ENCODE measurements at regions not wholly inside any gene's neighbourhood (a gene's known extent, or its start where the extent isn't known, plus 50 kb on each side); places are given as distances from the start of the nearest gene placed in this dataset.
"Not testable (repeated sequence)": the region's sequence is repeated elsewhere in the genome, so short reads cannot be mapped to it uniquely, and the experiment has no call there.

DNA sequence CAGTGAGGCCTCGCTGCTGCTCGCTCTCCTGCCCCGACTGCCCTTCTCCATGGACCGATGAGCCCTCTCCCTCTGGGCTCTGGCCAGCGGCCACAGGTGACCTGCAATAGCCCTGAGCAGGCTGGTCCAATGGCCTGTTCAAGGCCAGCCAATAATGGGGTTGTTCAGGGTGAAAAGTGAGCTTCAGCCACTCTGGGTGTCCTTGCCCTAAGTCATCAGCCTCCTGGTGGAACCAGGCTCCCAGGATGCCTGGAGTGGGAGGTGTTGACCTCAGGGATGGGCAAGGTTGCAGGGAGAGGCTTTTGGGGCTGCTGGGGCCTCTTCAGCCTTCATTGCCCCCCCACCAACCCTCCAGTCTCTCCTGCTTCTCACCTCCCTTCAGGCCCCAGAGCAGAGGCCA, 79.7 kb downstream of the RFLNA start:
- no peak overlapping the region for H3K56ac ChIP-seq (ENCODE audit: low read length)
- no peaks in the 10 kb centered on the region for H3K79me1 ChIP-seq (ENCODE audit: low read length)

DNA sequence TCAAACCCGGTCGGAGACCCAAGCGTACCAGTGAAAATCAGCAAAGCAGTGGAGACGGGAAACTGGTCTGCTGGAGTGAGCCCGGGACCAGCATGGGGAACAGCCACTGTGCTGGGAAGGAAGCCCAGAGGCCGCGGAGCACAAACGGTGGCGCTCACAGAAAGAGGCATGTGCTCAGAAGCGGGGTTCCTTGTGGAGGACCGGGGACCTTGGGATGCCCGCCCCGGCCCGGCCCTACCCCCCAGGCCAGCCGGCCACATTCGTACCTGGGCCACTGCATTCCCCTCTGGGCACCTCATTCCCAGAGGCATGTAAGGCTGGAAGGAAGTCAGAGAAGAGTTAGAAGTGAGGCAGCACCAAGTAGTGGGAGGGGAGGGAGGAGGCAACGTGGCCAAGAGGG, 79.3 kb downstream of the RFLNA start:
- H3K4me2 ChIP-seq (ENCODE audit: low read length): no peak overlapping the region
- no peak overlapping the region for H3K4me3 ChIP-seq (ENCODE audit: low read length)
- H3K79me2 ChIP-seq (ENCODE audit: control insufficient read depth, insufficient read depth, low read length): no peaks in the 10 kb centered on the region
- H2BK5ac ChIP-seq (ENCODE audit: low read length): no peak overlapping the region
- no peak overlapping the region for H3K23ac ChIP-seq (ENCODE audit: low read length)
- H4K5ac ChIP-seq (ENCODE audit: low read length): no peak overlapping the region
- DNase-seq: no peak
- no peaks in the 10 kb centered on the region for H3K79me1 ChIP-seq (ENCODE audit: low read length)
- no peak overlapping the region for H2BK120ac ChIP-seq (ENCODE audit: low read depth, low read length)
- H3K18ac ChIP-seq (ENCODE audit: low read length): no peak overlapping the region
- H3K36me3 ChIP-seq (ENCODE audit: control insufficient read depth, insufficient read depth, low read length): peaks cover 5% of the 10 kb centered on the region
- no peaks in the 10 kb centered on the region for H3K27me3 ChIP-seq (ENCODE audit: insufficient read depth, low read length, poor library complexity)
- no peak overlapping the region for H2AK5ac ChIP-seq (ENCODE audit: low read length)
- no CpG with 5 or more reads among the region's 17 CpGs for WGBS (ENCODE audit: extremely low coverage, insufficient coverage, low lambda C conversion rate)
- no peaks in the 10 kb centered on the region for H3K4me1 ChIP-seq (ENCODE audit: control insufficient read depth, low read depth, low read length)
- no peak overlapping the region for H2BK15ac ChIP-seq (replicated peaks; ENCODE audit: low read depth)
- H3K27ac ChIP-seq (ENCODE audit: low read depth, low read length): no peak overlapping the region
- H3K4ac ChIP-seq (ENCODE audit: low read depth, low read length): no peak overlapping the region
- no peak overlapping the region for H4K8ac ChIP-seq (ENCODE audit: low read depth, low read length)
- H3K9ac ChIP-seq (ENCODE audit: low read length): no peak overlapping the region
- no peak overlapping the region for H3K56ac ChIP-seq (ENCODE audit: low read length)

More for the DNA sequence above, 79.7 kb downstream of the RFLNA start:
- H4K5ac ChIP-seq (ENCODE audit: low read length): no peak overlapping the region
- no peaks in the 10 kb centered on the region for H3K4me1 ChIP-seq (ENCODE audit: control insufficient read depth, low read depth, low read length)
- H3K4me3 ChIP-seq (ENCODE audit: low read length): no peak overlapping the region
- H3K4ac ChIP-seq (ENCODE audit: low read depth, low read length): no peak overlapping the region
- H3K36me3 ChIP-seq (ENCODE audit: control insufficient read depth, insufficient read depth, low read length): peaks cover 5% of the 10 kb centered on the region
- H2BK120ac ChIP-seq (ENCODE audit: low read depth, low read length): no peak overlapping the region
- H3K9ac ChIP-seq (ENCODE audit: low read length): no peak overlapping the region
- no peak overlapping the region for H3K18ac ChIP-seq (ENCODE audit: low read length)
- no peak overlapping the region for H2BK15ac ChIP-seq (replicated peaks; ENCODE audit: low read depth)
- no peak overlapping the region for H2BK5ac ChIP-seq (ENCODE audit: low read length)
- no peaks in the 10 kb centered on the region for H3K79me2 ChIP-seq (ENCODE audit: control insufficient read depth, insufficient read depth, low read length)
- H3K27ac ChIP-seq (ENCODE audit: low read depth, low read length): no peak overlapping the region
- no peak for DNase-seq
- H4K8ac ChIP-seq (ENCODE audit: low read depth, low read length): no peak overlapping the region
- no peak overlapping the region for H3K4me2 ChIP-seq (ENCODE audit: low read length)
- no peak overlapping the region for H3K23ac ChIP-seq (ENCODE audit: low read length)
- no peak overlapping the region for H2AK5ac ChIP-seq (ENCODE audit: low read length)
- H3K27me3 ChIP-seq (ENCODE audit: insufficient read depth, low read length, poor library complexity): no peaks in the 10 kb centered on the region
- no CpG with 5 or more reads among the region's 5 CpGs for WGBS (ENCODE audit: extremely low coverage, insufficient coverage, low lambda C conversion rate)

DNA sequence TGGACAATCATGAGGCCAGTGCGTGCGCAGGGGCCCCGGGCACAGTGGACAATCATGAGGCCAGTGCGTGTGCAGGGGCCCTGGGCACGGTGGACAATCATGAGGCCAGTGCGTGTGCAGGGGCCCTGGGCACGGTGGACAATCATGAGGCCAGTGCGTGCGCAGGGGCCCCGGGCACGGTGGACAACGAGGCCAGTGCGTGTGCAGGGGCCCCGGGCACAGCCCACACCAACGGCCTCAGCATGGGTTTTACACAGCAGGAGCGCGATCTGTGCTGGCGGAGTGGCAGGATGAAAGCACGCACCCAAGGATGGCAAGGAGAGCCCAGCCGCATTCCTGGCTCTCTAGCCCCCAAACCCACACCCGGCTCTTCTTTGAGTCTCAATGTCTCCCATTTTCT, 78.8 kb downstream of the RFLNA start:
- not testable (repeated sequence) for H3K27ac ChIP-seq (ENCODE audit: low read depth, low read length); H3K27me3 ChIP-seq (ENCODE audit: insufficient read depth, low read length, poor library complexity); H3K23ac ChIP-seq (ENCODE audit: low read length); H2BK15ac ChIP-seq (replicated peaks; ENCODE audit: low read depth); H3K79me2 ChIP-seq (ENCODE audit: control insufficient read depth, insufficient read depth, low read length); H3K4ac ChIP-seq (ENCODE audit: low read depth, low read length); H2BK120ac ChIP-seq (ENCODE audit: low read depth, low read length); H4K5ac ChIP-seq (ENCODE audit: low read length); H2AK5ac ChIP-seq (ENCODE audit: low read length); H3K79me1 ChIP-seq (ENCODE audit: low read length); H3K4me3 ChIP-seq (ENCODE audit: low read length); H3K4me2 ChIP-seq (ENCODE audit: low read length); H3K36me3 ChIP-seq (ENCODE audit: control insufficient read depth, insufficient read depth, low read length); H3K9ac ChIP-seq (ENCODE audit: low read length); H2BK5ac ChIP-seq (ENCODE audit: low read length); H4K8ac ChIP-seq (ENCODE audit: low read depth, low read length); H3K18ac ChIP-seq (ENCODE audit: low read length); H3K4me1 ChIP-seq (ENCODE audit: control insufficient read depth, low read depth, low read length); DNase-seq; H3K56ac ChIP-seq (ENCODE audit: low read length)
- WGBS (ENCODE audit: extremely low coverage, insufficient coverage, low lambda C conversion rate): no CpG with 5 or more reads among the region's 21 CpGs

DNA sequence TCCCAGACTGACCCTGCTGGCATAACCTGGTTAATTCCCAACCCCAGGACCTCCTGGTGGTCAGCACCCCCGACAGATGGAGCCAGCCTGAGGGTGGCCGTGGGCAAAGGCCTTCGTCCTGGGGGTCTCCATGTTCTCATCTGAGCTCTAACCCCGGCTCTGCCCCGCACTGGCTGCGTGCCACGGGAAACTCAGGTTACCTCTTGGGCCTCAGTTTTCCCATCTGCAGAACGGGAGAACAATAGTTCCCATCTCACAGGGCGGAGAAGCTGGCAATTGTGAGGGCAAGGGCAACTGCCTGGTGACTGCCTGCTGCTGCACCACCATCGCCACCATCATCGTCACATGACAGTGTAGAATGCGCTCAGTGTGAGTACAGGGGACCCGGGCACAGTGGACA, 77.9 kb downstream of the RFLNA start:
- peaks cover 2% of the 10 kb centered on the region for H3K79me1 ChIP-seq (ENCODE audit: low read length)

DNA sequence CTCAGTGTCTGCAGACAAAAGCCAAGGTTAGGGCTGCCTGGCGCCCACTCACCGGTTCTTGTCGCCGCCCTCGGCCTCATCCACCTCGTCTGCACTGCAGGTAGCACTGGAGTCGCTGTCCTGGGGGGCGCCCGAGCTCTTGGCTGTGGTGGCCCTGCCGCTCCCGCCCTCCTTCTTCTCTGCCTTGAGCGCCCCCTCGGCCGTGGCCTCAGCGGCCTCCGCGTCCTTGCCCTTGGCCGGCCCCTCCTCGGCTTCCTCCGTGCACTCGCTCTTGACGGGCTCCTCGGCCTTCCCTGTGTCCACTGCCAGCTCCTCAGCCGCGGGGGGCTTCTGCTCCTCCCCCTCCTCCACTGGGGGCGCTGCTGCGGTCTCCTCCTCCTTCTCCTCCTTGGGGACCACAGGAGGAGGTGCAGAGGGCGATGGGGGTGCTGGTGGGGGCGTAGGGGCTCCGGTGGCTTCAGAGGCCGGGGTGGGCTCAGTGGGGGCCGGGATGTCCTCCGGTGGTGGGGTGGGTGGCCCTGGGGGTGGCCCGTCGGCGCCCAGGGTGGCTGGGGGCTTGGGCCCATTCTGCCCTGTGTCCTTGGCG, 77.2 kb downstream of the RFLNA start:
- no CpG with 5 or more reads among the region's 37 CpGs for WGBS (ENCODE audit: extremely low coverage, insufficient coverage, low lambda C conversion rate)
- no peak overlapping the region for H3K4me3 ChIP-seq (ENCODE audit: low read length)
- H3K56ac ChIP-seq (ENCODE audit: low read length): no peak overlapping the region
- no peak overlapping the region for H3K27ac ChIP-seq (ENCODE audit: low read depth, low read length)
- no peak overlapping the region for H3K9ac ChIP-seq (ENCODE audit: low read length)
- H3K18ac ChIP-seq (ENCODE audit: low read length): no peak overlapping the region
- no peak overlapping the region for H2AK5ac ChIP-seq (ENCODE audit: low read length)
- no peak overlapping the region for H4K8ac ChIP-seq (ENCODE audit: low read depth, low read length)
- peaks cover 2% of the 10 kb centered on the region for H3K79me1 ChIP-seq (ENCODE audit: low read length)
- no peak overlapping the region for H2BK5ac ChIP-seq (ENCODE audit: low read length)
- H3K79me2 ChIP-seq (ENCODE audit: control insufficient read depth, insufficient read depth, low read length): no peaks in the 10 kb centered on the region
- peaks cover 5% of the 10 kb centered on the region for H3K36me3 ChIP-seq (ENCODE audit: control insufficient read depth, insufficient read depth, low read length)
- no peaks in the 10 kb centered on the region for H3K27me3 ChIP-seq (ENCODE audit: insufficient read depth, low read length, poor library complexity)
- no peaks in the 10 kb centered on the region for H3K4me1 ChIP-seq (ENCODE audit: control insufficient read depth, low read depth, low read length)
- no peak overlapping the region for H3K4me2 ChIP-seq (ENCODE audit: low read length)
- H2BK120ac ChIP-seq (ENCODE audit: low read depth, low read length): no peak overlapping the region
- H2BK15ac ChIP-seq (replicated peaks; ENCODE audit: low read depth): no peak overlapping the region
- no peak overlapping the region for H3K4ac ChIP-seq (ENCODE audit: low read depth, low read length)
- DNase-seq: no peak
- no peak overlapping the region for H3K23ac ChIP-seq (ENCODE audit: low read length)
- no peak overlapping the region for H4K5ac ChIP-seq (ENCODE audit: low read length)

More for the DNA sequence above, 77.9 kb downstream of the RFLNA start:
- peaks cover 5% of the 10 kb centered on the region for H3K36me3 ChIP-seq (ENCODE audit: control insufficient read depth, insufficient read depth, low read length)
- no peak overlapping the region for H2BK5ac ChIP-seq (ENCODE audit: low read length)
- no peaks in the 10 kb centered on the region for H3K27me3 ChIP-seq (ENCODE audit: insufficient read depth, low read length, poor library complexity)
- no peak overlapping the region for H3K4ac ChIP-seq (ENCODE audit: low read depth, low read length)
- H2AK5ac ChIP-seq (ENCODE audit: low read length): no peak overlapping the region
- no peak overlapping the region for H3K23ac ChIP-seq (ENCODE audit: low read length)
- no peaks in the 10 kb centered on the region for H3K79me2 ChIP-seq (ENCODE audit: control insufficient read depth, insufficient read depth, low read length)
- WGBS (ENCODE audit: extremely low coverage, insufficient coverage, low lambda C conversion rate): no CpG with 5 or more reads among the region's 13 CpGs
- H3K56ac ChIP-seq (ENCODE audit: low read length): no peak overlapping the region
- H3K9ac ChIP-seq (ENCODE audit: low read length): no peak overlapping the region
- H3K18ac ChIP-seq (ENCODE audit: low read length): no peak overlapping the region
- H3K4me1 ChIP-seq (ENCODE audit: control insufficient read depth, low read depth, low read length): no peaks in the 10 kb centered on the region
- H3K27ac ChIP-seq (ENCODE audit: low read depth, low read length): no peak overlapping the region
- H2BK120ac ChIP-seq (ENCODE audit: low read depth, low read length): no peak overlapping the region
- DNase-seq: no peak
- no peak overlapping the region for H4K5ac ChIP-seq (ENCODE audit: low read length)
- H2BK15ac ChIP-seq (replicated peaks; ENCODE audit: low read depth): no peak overlapping the region
- H3K4me3 ChIP-seq (ENCODE audit: low read length): no peak overlapping the region
- H3K4me2 ChIP-seq (ENCODE audit: low read length): no peak overlapping the region
- no peak overlapping the region for H4K8ac ChIP-seq (ENCODE audit: low read depth, low read length)

DNA sequence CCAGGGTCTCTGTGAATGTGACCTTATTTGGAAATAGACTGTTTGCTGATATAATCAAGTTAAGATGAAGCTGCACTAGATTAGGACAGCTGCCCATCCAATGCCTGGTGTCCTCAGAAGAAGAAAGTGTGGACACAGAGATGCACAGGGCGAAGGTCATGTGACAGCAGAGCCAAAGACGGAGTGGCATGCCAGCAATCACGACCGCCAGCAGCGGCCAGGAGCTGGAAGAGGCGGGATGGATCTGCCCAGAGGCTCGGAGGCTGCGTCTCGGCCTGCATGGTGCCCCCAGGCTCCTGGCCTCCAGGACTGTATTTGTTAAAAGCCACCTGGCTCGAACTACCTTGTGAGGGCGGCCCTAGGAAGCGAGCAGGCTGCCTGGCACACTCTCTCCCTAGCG, 76.5 kb downstream of the RFLNA start:
- Histone ChIP-seq H3K23ac (ENCODE audit: low read length) (no peak overlapping the region), H4K5ac (ENCODE audit: low read length) (no peak overlapping the region), H3K9ac (ENCODE audit: low read length) (no peak overlapping the region), H3K4me2 (ENCODE audit: low read length) (no peak overlapping the region), H2BK120ac (ENCODE audit: low read depth, low read length) (no peak overlapping the region), H3K4me3 (ENCODE audit: low read length) (no peak overlapping the region), H3K79me2 (ENCODE audit: control insufficient read depth, insufficient read depth, low read length) (no peaks in the 10 kb centered on the region), H3K27me3 (ENCODE audit: insufficient read depth, low read length, poor library complexity) (no peaks in the 10 kb centered on the region), H3K18ac (ENCODE audit: low read length) (no peak overlapping the region), H2BK15ac (replicated peaks; ENCODE audit: low read depth) (no peak overlapping the region), H3K4me1 (ENCODE audit: control insufficient read depth, low read depth, low read length) (no peaks in the 10 kb centered on the region), H3K36me3 (ENCODE audit: control insufficient read depth, insufficient read depth, low read length) (peaks cover 5% of the 10 kb centered on the region), H3K56ac (ENCODE audit: low read length) (no peak overlapping the region), H3K27ac (ENCODE audit: low read depth, low read length) (no peak overlapping the region), H3K79me1 (ENCODE audit: low read length) (peaks cover 2% of the 10 kb centered on the region), H3K4ac (ENCODE audit: low read depth, low read length) (no peak overlapping the region), H4K8ac (ENCODE audit: low read depth, low read length) (no peak overlapping the region), H2BK5ac (ENCODE audit: low read length) (no peak overlapping the region), H2AK5ac (ENCODE audit: low read length) (no peak overlapping the region)
- WGBS (ENCODE audit: extremely low coverage, insufficient coverage, low lambda C conversion rate): no CpG with 5 or more reads among the region's 13 CpGs
- no peak for DNase-seq

All from mesendoderm (in vitro differentiated cells).